Gastrocnemius medialis (tissue), 4 donors: ENCODE measurements at regions not wholly inside any gene's neighbourhood (a gene's known extent, or its start where the extent isn't known, plus 50 kb on each side); places are given as distances from the start of the nearest gene placed in this dataset.

ENCODE experiments used
- ATAC-seq, 2 donors: fragments of 150-250 bp; one replicate each; pipeline ENCODE4 v1.9.1; 2016
- DNase-seq, 2 donors: peaks; one replicate each; pipeline ENCODE4 v3.0.0-alpha.2; 2019
- H3K27ac ChIP-seq, 4 donors: fragments of 200-600 bp; sonication (generic); 1 replicate in 1 of 4; 2 replicates in 3 of 4; pipeline ENCODE4 v1.5.1; 2016 to 2018; ENCODE audit warnings: mild to moderate bottlenecking in 2 of 4, moderate library complexity in 1 of 4
- H3K27me3 ChIP-seq, 3 donors: fragments of 200-600 bp; sonication (generic) in 2 of 3; 1 replicate in 1 of 3; 2 replicates in 2 of 3; pipeline versions ENCODE4 v1.5.1 to v1.6.0; 2016 to 2019; ENCODE audit warnings: mild to moderate bottlenecking in 1 of 3, moderate library complexity in 1 of 3
- H3K36me3 ChIP-seq, 2 donors: fragments of 200-600 bp; sonication (generic) in 1 of 2; one replicate each; pipeline ENCODE4 v1.5.1; 2017 to 2018
- H3K4me1 ChIP-seq, 2 donors: fragments of 200-600 bp; sonication (generic) in 1 of 2; one replicate each; pipeline ENCODE4 v1.5.1; 2016 to 2017; ENCODE audit warnings: mild to moderate bottlenecking in 2 of 2
- H3K4me3 ChIP-seq, 4 donors: fragments of 200-600 bp; sonication (generic) in 3 of 4; 1 replicate in 1 of 4; 2 replicates in 3 of 4; pipeline ENCODE4 v1.5.1; 2016 to 2019; ENCODE audit warnings: mild to moderate bottlenecking in 2 of 4
- H3K9me3 ChIP-seq, 3 donors: fragments of 200-600 bp; sonication (generic) in 2 of 3; 1 replicate in 1 of 3; 2 replicates in 2 of 3; pipeline ENCODE4 v1.5.1; 2016 to 2019
- POLR2A ChIP-seq, 2 donors: fragments of 450-650 bp; IDR thresholded peaks; one replicate each; pipeline ENCODE4 v1.6.1; 2017; ENCODE audit warnings: antibody characterized with exemption in 2 of 2, mild to moderate bottlenecking in 2 of 2, moderate library complexity in 2 of 2
- in situ Hi-C, 4 donors: fragments of 200-750 bp; cut with MboI; loops; one replicate each; pipeline versions ENCODE4 v1.15.0 to v1.8.0; 2017; ENCODE audit warnings: low sequenced_read_pairs in 4 of 4
- intact Hi-C: fragments of 100-400 bp; cut with DNase I; formaldehyde crosslinking; loops from one replicate; pipeline ENCODE4 v1.15.1; 2023; ENCODE audit warnings: low total_unique reads
- TF ChIP-seq, protein P1 (sequence below), 5 experiments: fragments of 450-650 bp in 3 of 5; fragments of 200-600 bp in 2 of 5; sonication (generic) in 2 of 5; IDR thresholded peaks in 4 of 5; conservative IDR thresholded peaks in 1 of 5; 1 replicate in 4 of 5; 2 replicates in 1 of 5; pipeline ENCODE4 v1.5.1; 2016 to 2019; ENCODE audit warnings: antibody characterized with exemption in 5 of 5, mild to moderate bottlenecking in 3 of 5, moderate library complexity in 3 of 5

DNA sequence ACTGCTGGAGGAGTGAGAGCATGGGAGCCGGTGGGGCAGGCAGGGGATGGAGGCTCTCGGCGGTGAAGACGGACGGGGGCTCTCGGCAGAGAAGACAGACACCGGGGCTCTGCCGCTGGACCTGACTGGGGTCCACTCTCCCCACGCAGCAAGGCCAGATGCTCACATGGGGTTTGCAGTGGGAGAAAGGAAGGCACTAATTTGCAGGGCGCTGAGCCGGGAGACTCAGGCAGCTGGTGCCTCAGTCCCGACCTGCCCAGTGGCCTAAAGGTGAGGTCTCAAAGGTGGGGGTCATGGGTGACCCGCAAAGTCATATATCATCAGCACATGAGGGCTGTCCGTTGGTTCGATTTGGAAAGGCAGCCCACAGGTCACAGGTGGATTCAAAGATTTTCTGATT, 187.3 kb downstream of the ERMARD start:
- intact Hi-C loops (no loop called here), in situ Hi-C loops (no loop called here)
- Histone ChIP-seq H3K9me3 (no peaks in the 10 kb centered on the region), H3K27me3 (no peaks in the 10 kb centered on the region), H3K36me3 (no peaks in the 10 kb centered on the region), H3K4me3 (no peak overlapping the region), H3K4me1 (peaks cover 4 to 10% of the 10 kb centered on the region in 2 donors), H3K27ac (no peak overlapping the region)
- TF ChIP-seq, protein P1, sequence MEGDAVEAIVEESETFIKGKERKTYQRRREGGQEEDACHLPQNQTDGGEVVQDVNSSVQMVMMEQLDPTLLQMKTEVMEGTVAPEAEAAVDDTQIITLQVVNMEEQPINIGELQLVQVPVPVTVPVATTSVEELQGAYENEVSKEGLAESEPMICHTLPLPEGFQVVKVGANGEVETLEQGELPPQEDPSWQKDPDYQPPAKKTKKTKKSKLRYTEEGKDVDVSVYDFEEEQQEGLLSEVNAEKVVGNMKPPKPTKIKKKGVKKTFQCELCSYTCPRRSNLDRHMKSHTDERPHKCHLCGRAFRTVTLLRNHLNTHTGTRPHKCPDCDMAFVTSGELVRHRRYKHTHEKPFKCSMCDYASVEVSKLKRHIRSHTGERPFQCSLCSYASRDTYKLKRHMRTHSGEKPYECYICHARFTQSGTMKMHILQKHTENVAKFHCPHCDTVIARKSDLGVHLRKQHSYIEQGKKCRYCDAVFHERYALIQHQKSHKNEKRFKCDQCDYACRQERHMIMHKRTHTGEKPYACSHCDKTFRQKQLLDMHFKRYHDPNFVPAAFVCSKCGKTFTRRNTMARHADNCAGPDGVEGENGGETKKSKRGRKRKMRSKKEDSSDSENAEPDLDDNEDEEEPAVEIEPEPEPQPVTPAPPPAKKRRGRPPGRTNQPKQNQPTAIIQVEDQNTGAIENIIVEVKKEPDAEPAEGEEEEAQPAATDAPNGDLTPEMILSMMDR (IDR thresholded peaks at IDR 0.05 in 4 of 5, conservative IDR thresholded peaks at IDR 0.05 in 1 of 5), result no peak
- no peak for TF ChIP-seq POLR2A (IDR thresholded peaks at IDR 0.05)
- DNase-seq (no peak), ATAC-seq (no peak)

DNA sequence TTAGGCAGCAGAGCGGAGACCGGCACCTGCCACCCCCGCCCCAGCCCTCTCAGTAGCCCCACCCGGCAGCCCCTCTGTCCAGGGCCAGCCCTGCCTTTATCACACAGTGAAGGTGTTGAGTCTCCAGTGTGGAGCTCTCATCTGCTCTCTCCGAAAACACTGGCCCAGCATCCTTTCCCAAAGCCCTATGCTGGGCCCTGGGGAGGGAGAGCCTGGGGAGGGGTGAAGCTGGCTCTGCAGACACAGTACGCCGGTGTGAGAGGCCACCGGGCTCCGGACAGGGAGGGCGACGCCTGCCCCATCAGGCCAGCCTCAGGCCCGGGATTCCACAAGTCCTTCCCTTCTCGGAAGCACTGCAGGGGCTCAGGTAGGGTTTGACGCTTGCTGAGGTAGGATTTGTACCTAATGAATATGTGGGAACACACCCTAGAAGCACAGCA, 186.9 kb downstream of the ERMARD start:
- TF ChIP-seq, protein P1 (IDR thresholded peaks at IDR 0.05 in 4 of 5, conservative IDR thresholded peaks at IDR 0.05 in 1 of 5), result no peak
- TF ChIP-seq POLR2A (IDR thresholded peaks at IDR 0.05), result no peak
- Histone ChIP-seq H3K27ac (no peak overlapping the region), H3K9me3 (no peaks in the 10 kb centered on the region), H3K27me3 (no peaks in the 10 kb centered on the region), H3K4me1 (peaks cover 4 to 11% of the 10 kb centered on the region in 2 donors), H3K4me3 (no peak overlapping the region), H3K36me3 (no peaks in the 10 kb centered on the region)
- DNase-seq, result no peak
- in situ Hi-C loops, result no loop called here
- intact Hi-C loops, result no loop called here
- ATAC-seq, result no peak

DNA sequence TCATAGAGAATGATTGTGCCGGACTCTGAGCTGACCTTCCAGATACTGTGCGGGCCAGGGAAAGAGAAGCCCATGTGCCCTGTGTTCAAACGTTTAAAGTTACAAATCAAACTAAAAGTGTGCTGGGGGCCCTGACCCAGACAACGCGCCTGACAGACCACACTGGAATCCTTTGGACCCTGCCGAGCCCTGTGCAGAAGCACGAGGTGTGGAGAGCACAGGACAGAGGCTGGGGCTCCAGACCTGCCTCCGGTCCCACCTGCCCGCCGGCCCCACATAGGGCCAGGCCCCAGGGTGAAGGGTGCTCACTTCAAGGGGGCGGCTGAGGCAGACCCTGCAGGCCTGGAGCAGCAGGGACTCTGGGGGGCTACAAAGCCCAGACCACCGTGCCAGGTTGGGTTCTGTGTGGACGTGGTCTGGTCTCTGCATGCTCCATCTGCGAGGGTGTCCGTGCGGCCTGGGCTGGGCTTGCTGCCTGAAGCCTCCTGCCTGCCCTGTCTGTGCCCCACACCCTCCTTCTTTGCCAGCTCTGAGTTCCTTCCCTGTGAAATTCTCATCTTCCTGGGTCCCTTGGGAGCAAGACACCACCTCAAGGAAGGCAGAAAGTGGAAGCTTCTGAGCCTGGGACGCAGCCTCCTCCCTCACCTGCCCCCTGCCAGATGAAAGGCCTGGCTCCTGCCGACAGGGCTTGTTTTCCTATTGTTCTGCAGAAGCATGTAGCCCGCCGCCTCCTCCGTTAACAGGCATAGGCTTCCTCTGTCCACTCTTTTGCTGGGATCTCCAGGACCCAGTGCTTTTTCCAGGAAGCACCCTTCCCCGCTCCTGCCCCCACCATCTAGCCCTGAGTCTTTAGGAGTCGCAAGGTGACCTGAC, 186.2 kb downstream of the ERMARD start:
- no peak overlapping the region for H3K4me3 ChIP-seq
- no peaks in the 10 kb centered on the region for H3K9me3 ChIP-seq
- no peak for ATAC-seq
- H3K27ac ChIP-seq, result no peak overlapping the region
- intact Hi-C loops, result no loop called here
- peaks cover 4 to 11% of the 10 kb centered on the region in 2 donors for H3K4me1 ChIP-seq
- H3K27me3 ChIP-seq, result no peaks in the 10 kb centered on the region
- in situ Hi-C loops, result no loop called here
- no peak for DNase-seq
- TF ChIP-seq, protein P1 (IDR thresholded peaks at IDR 0.05 in 4 of 5, conservative IDR thresholded peaks at IDR 0.05 in 1 of 5), result no peak
- TF ChIP-seq POLR2A (IDR thresholded peaks at IDR 0.05), result no peak
- H3K36me3 ChIP-seq, result no peaks in the 10 kb centered on the region

DNA sequence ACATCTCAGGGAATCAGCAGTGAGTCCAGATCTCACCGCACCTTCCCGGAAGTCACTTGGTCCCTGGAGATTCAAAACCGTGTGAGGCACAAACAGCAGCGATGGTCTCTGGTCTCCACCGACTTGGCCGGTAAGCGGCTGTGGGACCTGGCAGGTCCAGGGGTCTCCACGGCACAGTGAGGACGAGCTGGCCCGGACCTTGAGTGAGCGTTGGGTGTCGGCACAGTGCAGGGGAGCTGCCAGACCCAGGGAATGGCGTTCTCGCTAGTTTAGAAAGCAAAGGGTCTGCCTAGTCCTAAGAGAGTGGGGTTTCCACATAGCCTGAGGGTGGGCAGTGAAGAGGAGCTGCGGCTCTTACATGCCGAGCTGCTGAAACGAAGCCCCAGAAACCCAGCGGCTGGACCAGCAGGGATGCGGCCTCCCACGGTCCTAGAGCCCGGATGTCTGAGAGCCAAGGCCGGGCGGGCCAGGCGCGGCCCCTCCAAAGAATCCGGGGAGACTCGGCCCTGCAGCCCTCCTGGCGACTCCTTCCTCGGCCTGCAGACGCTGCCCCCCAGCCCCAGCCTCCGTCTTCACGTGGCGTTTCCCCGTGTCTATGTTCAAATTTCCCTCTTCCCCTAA, 185.0 kb downstream of the ERMARD start:
- Histone ChIP-seq H3K4me1 (peaks cover 4 to 11% of the 10 kb centered on the region in 2 donors), H3K27me3 (no peaks in the 10 kb centered on the region), H3K36me3 (no peaks in the 10 kb centered on the region), H3K27ac (no peak overlapping the region), H3K4me3 (no peak overlapping the region), H3K9me3 (no peaks in the 10 kb centered on the region)
- no peak for DNase-seq
- no peak for ATAC-seq
- in situ Hi-C loops, result no loop called here
- no peak for TF ChIP-seq POLR2A (IDR thresholded peaks at IDR 0.05)
- TF ChIP-seq, protein P1 (IDR thresholded peaks at IDR 0.05 in 4 of 5, conservative IDR thresholded peaks at IDR 0.05 in 1 of 5), result no peak
- intact Hi-C loops, result no loop called here
